HG03060 (cell line): ENCODE measurements at regions not wholly inside any gene's neighbourhood (a gene's known extent, or its start where the extent isn't known, plus 50 kb on each side); places are given as distances from the start of the nearest gene placed in this dataset.

Source experiments
- ATAC-seq: cut with Tn5 transposase; IDR thresholded peaks from one replicate; pipeline ENCODE4 v1.9.1; 2021; ENCODE audit warnings: low read depth, moderate number of reproducible peaks; ENCODE audit not compliant: unreplicated experiment

GRCh38 chr13:102993348-102993747 is 72.9 kb downstream of the SLC10A2 start:
- no peak for ATAC-seq

GRCh38 chr13:102984210-102984609 is 82.0 kb downstream of the SLC10A2 start:
- ATAC-seq, result no peak

- no peak for ATAC-seq
These were observed 82.7 kb downstream of the SLC10A2 start for GRCh38 chr13:102983496-102983895.

GRCh38 chr13:102980331-102980982 is 85.8 kb downstream of the SLC10A2 start:
- no peak for ATAC-seq

- ATAC-seq, result no peak
These were observed 88.0 kb downstream of the SLC10A2 start for GRCh38 chr13:102978168-102978567.

- no peak for ATAC-seq
These were observed 88.7 kb downstream of the SLC10A2 start for GRCh38 chr13:102977471-102977870.

- no peak for ATAC-seq
These were observed 91.7 kb downstream of the SLC10A2 start for GRCh38 chr13:102974317-102975087.

GRCh38 chr13:102972191-102972590 is 94.0 kb downstream of the SLC10A2 start:
- ATAC-seq, result no peak

- ATAC-seq, result peak; percentile 96
These were observed 95.7 kb downstream of the SLC10A2 start for GRCh38 chr13:102970542-102970941.

GRCh38 chr13:102968572-102969228 is 97.5 kb downstream of the SLC10A2 start:
- ATAC-seq, result no peak

- no peak for ATAC-seq
These were observed 100.4 kb downstream of the SLC10A2 start for GRCh38 chr13:102965802-102966201.

- no peak for ATAC-seq
These were observed 103.8 kb downstream of the SLC10A2 start for GRCh38 chr13:102962430-102962829.

GRCh38 chr13:102960959-102961358 is 105.3 kb downstream of the SLC10A2 start:
- ATAC-seq, result no peak

- ATAC-seq, result no peak
These were observed 109.8 kb downstream of the SLC10A2 start for GRCh38 chr13:102956449-102956848.

GRCh38 chr13:102954350-102954749 is 108.5 kb downstream of the ERCC5 start:
- ATAC-seq, result no peak

GRCh38 chr13:102951808-102952207 is 106.0 kb downstream of the ERCC5 start:
- no peak for ATAC-seq

GRCh38 chr13:102947745-102948405 is 102.0 kb downstream of the ERCC5 start:
- no peak for ATAC-seq

- ATAC-seq, result no peak
These were observed 100.1 kb downstream of the ERCC5 start for GRCh38 chr13:102945886-102946285.

GRCh38 chr13:102945324-102945815 is 99.5 kb downstream of the ERCC5 start:
- no peak for ATAC-seq

- no peak for ATAC-seq
These were observed 99.0 kb downstream of the ERCC5 start for GRCh38 chr13:102944821-102945220.

- ATAC-seq, result no peak
These were observed 94.9 kb downstream of the ERCC5 start for GRCh38 chr13:102940770-102941169.
